ENCODE measurements at regions not wholly inside any gene's neighbourhood (a gene's known extent, or its start where the extent isn't known, plus 50 kb on each side); places are given as distances from the start of the nearest gene placed in this dataset.

DNA sequence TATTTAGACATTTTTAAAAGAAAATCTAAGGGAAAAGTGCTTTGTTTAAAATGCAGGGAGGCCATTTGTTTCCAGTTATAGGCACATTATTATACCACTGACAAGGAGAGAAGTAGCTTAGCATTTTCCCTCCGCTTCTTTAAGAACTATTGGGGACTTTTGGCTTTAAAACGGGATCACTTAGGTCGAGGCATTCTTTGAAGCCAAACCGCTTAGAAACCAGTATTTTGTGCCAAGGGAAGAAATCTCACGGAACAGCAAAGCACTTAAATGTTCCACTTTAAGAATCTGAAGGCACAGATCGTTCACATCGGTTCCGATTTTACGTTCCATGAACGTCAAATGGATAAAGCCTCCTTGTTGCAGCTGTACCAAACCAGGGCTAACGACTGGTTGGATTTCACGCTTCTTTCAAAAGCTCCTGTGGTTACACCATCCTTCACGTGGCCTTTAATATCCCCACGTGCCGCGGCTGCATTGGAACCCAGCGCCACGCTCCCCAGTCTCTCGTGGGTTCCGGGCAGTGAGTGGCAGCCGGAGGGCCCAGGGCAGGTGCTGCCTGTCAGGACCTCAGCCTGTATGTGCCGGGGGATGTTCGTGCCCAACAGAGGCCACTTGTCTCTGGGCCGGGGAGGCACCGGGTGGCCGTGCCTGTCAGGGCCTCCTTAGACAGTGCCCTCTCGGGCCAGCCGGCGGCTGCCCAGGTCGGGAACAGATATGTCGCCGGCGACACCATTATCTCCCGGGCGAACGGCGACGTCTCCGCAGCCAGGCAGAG is 195.4 kb downstream of the KIF26A start:
- no peak for DNase-seq (ENCODE audit: low read depth in 6 of 9, low spot score in 9 of 9)

DNA sequence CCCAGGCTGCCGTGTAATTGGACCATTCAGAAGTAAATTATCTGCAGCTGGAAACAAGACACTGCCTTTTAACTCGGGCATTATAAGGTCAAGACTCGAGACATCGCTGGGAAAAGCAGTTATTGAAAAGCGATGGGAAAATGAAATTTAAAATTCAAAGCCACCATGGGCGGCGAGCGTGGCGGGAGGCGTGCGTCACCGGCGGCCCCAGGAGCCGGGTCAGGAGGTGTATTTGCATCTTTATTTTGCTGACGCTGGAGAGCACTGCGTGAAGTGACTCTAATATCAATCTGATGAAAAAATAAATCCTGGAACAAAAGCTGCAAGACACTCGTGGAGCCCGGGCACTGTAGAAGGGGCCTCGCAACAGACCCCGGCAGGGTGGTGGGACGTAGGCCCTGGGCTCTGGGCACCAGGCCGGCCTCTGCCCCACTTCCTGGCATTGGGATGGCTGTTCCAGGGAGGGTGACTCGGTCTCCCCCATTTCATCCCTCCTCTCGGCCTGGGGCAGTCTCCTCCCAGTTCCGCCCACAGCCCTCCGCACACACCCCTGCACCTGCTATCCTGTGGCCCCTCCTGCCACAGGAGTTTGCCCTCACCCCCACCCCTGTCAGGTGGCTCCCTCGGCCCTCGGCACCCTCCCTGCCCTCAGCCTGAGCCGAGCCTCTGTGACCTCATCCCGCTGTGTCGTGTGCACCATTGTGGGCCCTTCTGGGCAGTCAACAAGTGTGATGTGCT is 196.2 kb downstream of the KIF26A start:
- no peak for DNase-seq (ENCODE audit: low read depth in 6 of 9, low spot score in 9 of 9)
- Histone ChIP-seq H3K4me1 (ENCODE audit: control insufficient read depth in 2 of 2, insufficient read depth in 2 of 2, low read length in 2 of 2) (no peaks in the 10 kb centered on the region), H3K9me3 (ENCODE audit: control insufficient read depth in 2 of 2, insufficient read depth in 1 of 2, low read length in 1 of 2) (peaks cover 0 to 10% of the 10 kb centered on the region in 2 donors), H3K4me3 (ENCODE audit: low read length in 2 of 2) (no peak overlapping the region), H3K27ac (ENCODE audit: low read depth in 1 of 2, low read length in 1 of 2) (no peak overlapping the region), H3K36me3 (ENCODE audit: control insufficient read depth in 2 of 2, insufficient read depth in 2 of 2, low read length in 1 of 2) (no peaks in the 10 kb centered on the region), H3K27me3 (ENCODE audit: control insufficient read depth in 2 of 2, insufficient read depth in 1 of 2, low read length in 1 of 2) (no peaks in the 10 kb centered on the region)
- 86% methylated on average over 31 of the region's 31 CpGs for WGBS

More for the DNA sequence above, 195.4 kb downstream of the KIF26A start:
- Histone ChIP-seq H3K27ac (ENCODE audit: low read depth in 1 of 2, low read length in 1 of 2) (no peak overlapping the region), H3K9me3 (ENCODE audit: control insufficient read depth in 2 of 2, insufficient read depth in 1 of 2, low read length in 1 of 2) (peaks cover 0 to 10% of the 10 kb centered on the region in 2 donors), H3K27me3 (ENCODE audit: control insufficient read depth in 2 of 2, insufficient read depth in 1 of 2, low read length in 1 of 2) (no peaks in the 10 kb centered on the region), H3K4me3 (ENCODE audit: low read length in 2 of 2) (no peak overlapping the region), H3K36me3 (ENCODE audit: control insufficient read depth in 2 of 2, insufficient read depth in 2 of 2, low read length in 1 of 2) (no peaks in the 10 kb centered on the region), H3K4me1 (ENCODE audit: control insufficient read depth in 2 of 2, insufficient read depth in 2 of 2, low read length in 2 of 2) (no peaks in the 10 kb centered on the region)
- WGBS, result 92% methylated on average over 39 of the region's 39 CpGs

DNA sequence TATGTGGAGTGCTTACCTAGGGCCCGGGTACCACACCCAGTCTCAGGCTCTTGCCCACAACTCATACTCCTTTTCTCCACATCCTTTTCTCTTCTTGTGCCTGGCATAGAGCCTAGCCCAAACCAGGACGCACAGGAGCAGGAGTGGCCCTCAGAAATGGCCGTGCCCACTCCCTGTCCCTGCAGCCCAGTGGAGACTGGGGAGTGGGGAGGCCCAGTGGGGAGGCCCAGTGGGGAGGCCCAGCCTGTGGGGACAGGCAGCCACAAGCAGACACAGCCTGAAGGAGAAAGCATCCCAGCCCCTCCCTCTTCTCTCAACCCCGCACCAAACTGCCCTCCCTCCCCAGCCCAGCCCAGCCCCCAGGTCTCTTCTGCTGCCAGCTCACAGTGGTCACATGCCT is 196.8 kb downstream of the KIF26A start:
- no peak overlapping the region for H3K4me3 ChIP-seq (ENCODE audit: low read length in 2 of 2)
- 96% methylated on average over 4 of the region's 4 CpGs for WGBS
- no peaks in the 10 kb centered on the region for H3K27me3 ChIP-seq (ENCODE audit: control insufficient read depth in 2 of 2, insufficient read depth in 1 of 2, low read length in 1 of 2)
- H3K27ac ChIP-seq (ENCODE audit: low read depth in 1 of 2, low read length in 1 of 2), result no peak overlapping the region
- H3K36me3 ChIP-seq (ENCODE audit: control insufficient read depth in 2 of 2, insufficient read depth in 2 of 2, low read length in 1 of 2), result no peaks in the 10 kb centered on the region
- H3K9me3 ChIP-seq (ENCODE audit: control insufficient read depth in 2 of 2, insufficient read depth in 1 of 2, low read length in 1 of 2), result peaks cover 0 to 10% of the 10 kb centered on the region in 2 donors
- no peaks in the 10 kb centered on the region for H3K4me1 ChIP-seq (ENCODE audit: control insufficient read depth in 2 of 2, insufficient read depth in 2 of 2, low read length in 2 of 2)
- DNase-seq (ENCODE audit: low read depth in 6 of 9, low spot score in 9 of 9), result no peak

DNA sequence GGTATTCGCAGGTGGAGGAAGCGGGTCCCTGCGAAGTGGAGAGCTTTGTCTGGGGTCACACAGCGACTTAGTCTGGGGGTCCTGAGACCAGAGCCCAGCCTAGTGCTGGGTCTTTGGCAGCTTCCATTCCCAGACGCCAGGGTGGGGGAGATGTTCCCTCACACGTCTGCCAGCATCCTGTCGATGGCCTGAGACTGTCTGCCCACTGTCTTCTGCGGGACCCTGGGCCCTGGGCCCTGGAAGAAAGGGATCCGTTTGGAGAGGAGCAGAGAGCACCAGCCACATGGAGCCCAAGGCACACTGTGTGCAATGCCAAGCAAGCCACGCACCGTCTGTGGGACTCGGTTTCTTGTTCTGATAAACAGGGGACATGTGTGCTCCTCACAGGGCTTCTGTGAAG is 197.2 kb downstream of the KIF26A start:
- no peak for DNase-seq (ENCODE audit: low read depth in 6 of 9, low spot score in 9 of 9)
- H3K27ac ChIP-seq (ENCODE audit: low read depth in 1 of 2, low read length in 1 of 2), result no peak overlapping the region
- peaks cover 0 to 10% of the 10 kb centered on the region in 2 donors for H3K9me3 ChIP-seq (ENCODE audit: control insufficient read depth in 2 of 2, insufficient read depth in 1 of 2, low read length in 1 of 2)
- H3K4me3 ChIP-seq (ENCODE audit: low read length in 2 of 2), result no peak overlapping the region
- H3K36me3 ChIP-seq (ENCODE audit: control insufficient read depth in 2 of 2, insufficient read depth in 2 of 2, low read length in 1 of 2), result no peaks in the 10 kb centered on the region
- H3K27me3 ChIP-seq (ENCODE audit: control insufficient read depth in 2 of 2, insufficient read depth in 1 of 2, low read length in 1 of 2), result no peaks in the 10 kb centered on the region
- H3K4me1 ChIP-seq (ENCODE audit: control insufficient read depth in 2 of 2, insufficient read depth in 2 of 2, low read length in 2 of 2), result no peaks in the 10 kb centered on the region
- 92% methylated on average over 12 of the region's 12 CpGs for WGBS

DNA sequence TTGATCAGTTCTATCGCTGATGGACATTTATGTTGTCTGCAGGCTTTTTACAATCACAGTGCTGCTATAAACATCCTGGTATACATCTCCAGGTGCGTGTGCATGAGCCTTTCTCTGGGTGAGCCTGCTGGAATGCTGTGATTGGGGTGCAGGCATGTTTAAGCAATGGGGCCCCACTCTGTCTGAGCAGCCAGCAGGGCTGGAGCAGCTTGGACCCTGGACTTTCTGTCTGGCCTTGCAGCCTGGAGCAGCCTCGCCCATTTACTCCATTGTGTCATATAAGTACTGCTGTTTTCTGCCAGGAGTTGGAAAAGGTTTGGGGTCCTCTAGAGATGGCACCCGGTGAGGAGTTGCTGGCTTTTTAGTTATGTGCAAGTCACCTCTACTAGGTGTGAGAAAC is 199.0 kb downstream of the KIF26A start:
- Histone ChIP-seq H3K27ac (ENCODE audit: low read depth in 1 of 2, low read length in 1 of 2) (no peak overlapping the region), H3K4me1 (ENCODE audit: control insufficient read depth in 2 of 2, insufficient read depth in 2 of 2, low read length in 2 of 2) (no peaks in the 10 kb centered on the region), H3K36me3 (ENCODE audit: control insufficient read depth in 2 of 2, insufficient read depth in 2 of 2, low read length in 1 of 2) (no peaks in the 10 kb centered on the region), H3K4me3 (ENCODE audit: low read length in 2 of 2) (no peak overlapping the region), H3K9me3 (ENCODE audit: control insufficient read depth in 2 of 2, insufficient read depth in 1 of 2, low read length in 1 of 2) (peaks cover 0 to 3% of the 10 kb centered on the region in 2 donors), H3K27me3 (ENCODE audit: control insufficient read depth in 2 of 2, insufficient read depth in 1 of 2, low read length in 1 of 2) (peaks cover 0 to 2% of the 10 kb centered on the region in 2 donors)
- no peak for DNase-seq (ENCODE audit: low read depth in 6 of 9, low spot score in 9 of 9)
- 88% methylated on average over 4 of the region's 4 CpGs for WGBS

DNA sequence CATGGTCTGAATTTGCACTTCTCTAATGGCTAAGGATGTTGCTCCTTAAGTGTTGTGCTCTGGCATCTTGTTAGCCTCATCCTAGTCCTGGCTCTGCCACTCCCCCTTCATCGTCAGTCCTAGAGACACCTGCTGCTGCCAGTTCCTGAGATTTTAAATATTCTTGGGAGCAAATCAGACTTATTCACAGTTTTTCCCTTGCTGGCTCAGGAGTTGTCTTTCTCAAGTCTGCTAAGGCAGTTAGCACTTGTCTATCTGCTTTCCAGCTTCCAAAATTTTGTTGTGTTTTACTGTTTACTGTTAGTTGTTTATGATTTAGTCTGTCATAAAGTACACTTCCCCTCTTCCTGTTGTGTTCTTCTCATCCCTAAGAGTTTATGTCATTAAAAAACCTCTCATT is 201.0 kb downstream of the KIF26A start:
- Histone ChIP-seq H3K27ac (ENCODE audit: low read depth in 1 of 2, low read length in 1 of 2) (no peak overlapping the region), H3K4me3 (ENCODE audit: low read length in 2 of 2) (no peak overlapping the region), H3K4me1 (ENCODE audit: control insufficient read depth in 2 of 2, insufficient read depth in 2 of 2, low read length in 2 of 2) (no peaks in the 10 kb centered on the region), H3K36me3 (ENCODE audit: control insufficient read depth in 2 of 2, insufficient read depth in 2 of 2, low read length in 1 of 2) (no peaks in the 10 kb centered on the region), H3K9me3 (ENCODE audit: control insufficient read depth in 2 of 2, insufficient read depth in 1 of 2, low read length in 1 of 2) (peaks cover 0 to 3% of the 10 kb centered on the region in 2 donors), H3K27me3 (ENCODE audit: control insufficient read depth in 2 of 2, insufficient read depth in 1 of 2, low read length in 1 of 2) (peaks cover 0 to 2% of the 10 kb centered on the region in 2 donors)
- no peak for DNase-seq (ENCODE audit: low read depth in 6 of 9, low spot score in 9 of 9)
- 88% methylated on average over 1 of the region's 1 CpG for WGBS

DNA sequence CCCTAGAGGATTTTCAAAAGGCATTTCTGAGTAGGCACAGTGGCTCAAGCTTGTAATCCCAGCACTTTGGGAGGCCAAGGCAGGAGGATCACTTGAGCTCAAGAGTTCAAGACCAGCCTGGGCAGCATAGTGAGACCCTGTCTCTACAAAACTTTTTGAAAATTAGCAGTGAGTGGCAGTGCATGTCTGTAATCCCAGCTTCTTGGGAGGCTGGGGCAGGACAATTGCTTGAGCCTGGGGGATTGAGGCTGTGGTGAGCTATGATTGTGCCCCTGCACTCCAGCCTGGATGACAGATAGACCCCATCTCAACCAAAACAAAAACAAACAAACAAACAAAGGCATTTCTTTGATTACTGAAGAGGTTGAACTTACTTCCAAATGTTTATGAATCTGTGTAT is 201.4 kb downstream of the KIF26A start:
- H3K9me3 ChIP-seq (ENCODE audit: control insufficient read depth in 2 of 2, insufficient read depth in 1 of 2, low read length in 1 of 2), result peaks cover 0 to 3% of the 10 kb centered on the region in 2 donors
- no peaks in the 10 kb centered on the region for H3K4me1 ChIP-seq (ENCODE audit: control insufficient read depth in 2 of 2, insufficient read depth in 2 of 2, low read length in 2 of 2)
- no peak overlapping the region for H3K4me3 ChIP-seq (ENCODE audit: low read length in 2 of 2)
- DNase-seq (ENCODE audit: low read depth in 6 of 9, low spot score in 9 of 9), result no peak
- no peak overlapping the region for H3K27ac ChIP-seq (ENCODE audit: low read depth in 1 of 2, low read length in 1 of 2)
- H3K36me3 ChIP-seq (ENCODE audit: control insufficient read depth in 2 of 2, insufficient read depth in 2 of 2, low read length in 1 of 2), result no peaks in the 10 kb centered on the region
- H3K27me3 ChIP-seq (ENCODE audit: control insufficient read depth in 2 of 2, insufficient read depth in 1 of 2, low read length in 1 of 2), result peaks cover 0 to 2% of the 10 kb centered on the region in 2 donors

DNA sequence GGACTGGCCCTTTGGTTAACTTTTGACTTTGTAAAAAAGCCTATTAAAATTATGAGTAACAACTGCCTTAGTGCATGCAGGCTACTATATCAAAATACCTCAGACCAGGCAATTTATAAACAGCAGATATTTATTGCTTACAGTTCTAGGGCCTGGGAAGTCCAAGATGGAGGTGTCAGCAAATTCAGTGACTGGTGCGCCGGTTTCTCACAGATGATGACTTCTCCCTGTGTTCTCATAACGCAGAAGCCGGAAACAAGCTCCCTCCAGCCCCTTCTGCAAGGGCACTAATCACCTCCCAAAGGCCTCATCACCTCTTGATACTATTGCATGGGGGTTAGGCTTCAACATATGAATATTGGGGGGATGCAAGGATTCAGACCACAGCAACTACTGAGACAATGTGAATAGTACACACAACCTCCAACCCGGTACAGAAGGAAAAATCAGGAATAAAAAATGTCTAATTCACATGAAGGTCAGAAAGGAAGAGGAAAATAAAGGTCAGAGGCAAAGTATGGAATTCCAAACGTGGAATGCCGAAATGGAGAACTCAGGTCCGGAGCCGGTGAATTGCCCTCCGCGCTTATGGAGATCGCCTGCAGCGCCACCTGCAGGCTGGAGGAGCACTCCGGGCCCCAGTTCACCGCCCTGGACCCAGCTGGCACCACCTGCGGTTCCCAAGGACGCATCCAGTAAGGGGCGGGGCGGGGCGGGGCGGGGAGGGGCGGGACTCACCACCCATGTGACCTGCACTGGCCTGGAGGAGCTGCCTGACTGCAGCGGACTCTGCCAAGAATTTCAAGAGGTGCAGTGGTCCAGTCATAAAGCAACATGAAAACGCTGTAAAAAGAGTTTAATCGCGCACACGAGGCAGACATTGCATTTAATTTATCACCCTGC is 203.4 kb downstream of the KIF26A start:
- H3K27me3 ChIP-seq (ENCODE audit: control insufficient read depth in 2 of 2, insufficient read depth in 1 of 2, low read length in 1 of 2), result peaks cover 0 to 2% of the 10 kb centered on the region in 2 donors
- H3K4me1 ChIP-seq (ENCODE audit: control insufficient read depth in 2 of 2, insufficient read depth in 2 of 2, low read length in 2 of 2), result no peaks in the 10 kb centered on the region
- H3K27ac ChIP-seq (ENCODE audit: low read depth in 1 of 2, low read length in 1 of 2), result no peak overlapping the region
- H3K4me3 ChIP-seq (ENCODE audit: low read length in 2 of 2), result no peak overlapping the region
- no peaks in the 10 kb centered on the region for H3K36me3 ChIP-seq (ENCODE audit: control insufficient read depth in 2 of 2, insufficient read depth in 2 of 2, low read length in 1 of 2)
- WGBS, result 50% methylated on average over 27 of the region's 27 CpGs
- peak in 2 of 9 donors; percentile 1 to 7 for DNase-seq (ENCODE audit: low read depth in 6 of 9, low spot score in 9 of 9)
- H3K9me3 ChIP-seq (ENCODE audit: control insufficient read depth in 2 of 2, insufficient read depth in 1 of 2, low read length in 1 of 2), result peaks cover 0 to 3% of the 10 kb centered on the region in 2 donors
